T-helper 1 cell treated with Interleukin-12 subunit alpha and Interleukin-12 subunit beta and Interleukin-4 antibody, amounts not matched to agents 30 μg/mL and 1 μg/mL, for 36 hours (primary cell): ENCODE measurements at regions not wholly inside any gene's neighbourhood (a gene's known extent, or its start where the extent isn't known, plus 50 kb on each side); places are given as distances from the start of the nearest gene placed in this dataset.
"Not testable (repeated sequence)": the region's sequence is repeated elsewhere in the genome, so short reads cannot be mapped to it uniquely, and the experiment has no call there.

Source experiments
- H3K27ac Mint-ChIP-seq: one replicate; pipeline ENCODE4 v1.8.0; 2021; ENCODE audit warnings: mild to moderate bottlenecking, mixed read lengths
- H3K27me3 Mint-ChIP-seq: one replicate; pipeline ENCODE4 v1.8.0; 2021; ENCODE audit warnings: low read depth, mixed read lengths
- H3K36me3 Mint-ChIP-seq: one replicate; pipeline ENCODE4 v1.8.0; 2021; ENCODE audit warnings: low read depth, mixed read lengths
- H3K4me1 Mint-ChIP-seq: one replicate; pipeline ENCODE4 v1.8.0; 2021; ENCODE audit warnings: low read depth, mixed read lengths
- H3K4me3 Mint-ChIP-seq: one replicate; pipeline ENCODE4 v1.8.0; 2021; ENCODE audit warnings: mild to moderate bottlenecking, moderate library complexity, mixed read lengths
- H3K9me3 Mint-ChIP-seq: one replicate; pipeline ENCODE4 v1.8.0; 2021; ENCODE audit warnings: mixed read lengths

DNA sequence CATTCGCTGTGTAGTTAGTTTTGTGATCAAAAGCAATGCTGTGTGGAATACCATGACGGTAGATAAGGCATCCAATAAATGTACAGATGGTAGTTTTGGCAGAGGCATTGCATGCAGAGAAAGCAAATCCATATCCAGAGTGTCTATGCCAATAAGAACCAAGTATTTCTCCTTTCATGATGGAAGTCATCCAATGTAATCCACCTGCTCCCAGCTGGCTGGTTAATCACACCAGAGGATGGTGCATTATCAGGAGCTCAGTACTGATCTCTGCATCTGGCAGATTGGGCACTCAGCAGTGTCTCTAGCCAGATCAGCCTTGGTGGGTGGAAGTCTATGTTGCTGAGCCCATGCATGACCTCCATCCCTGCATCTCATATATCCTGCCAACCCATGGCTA, 677.7 kb upstream of the NECTIN3 start:
- H3K4me1 Mint-ChIP-seq: no peaks in the 10 kb centered on the region
- no peaks in the 10 kb centered on the region for H3K9me3 Mint-ChIP-seq

DNA sequence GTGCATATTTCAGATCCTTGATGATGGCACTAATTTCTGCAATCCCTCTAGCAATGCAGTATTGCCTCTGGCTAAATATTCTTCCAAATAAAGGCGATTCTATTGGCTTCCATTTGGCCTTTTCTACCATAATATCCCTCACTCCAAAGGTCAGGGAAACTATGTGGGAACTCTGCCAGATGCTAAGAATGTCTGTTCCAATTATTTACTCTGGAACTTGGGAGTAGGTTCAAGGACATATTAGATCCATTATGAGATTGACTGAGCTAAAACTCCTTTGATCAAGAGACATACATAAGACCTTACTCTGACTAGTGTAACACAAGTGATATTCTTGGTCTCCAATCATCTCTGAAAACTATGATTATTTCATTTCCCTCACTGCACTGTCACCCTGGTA, 674.5 kb upstream of the NECTIN3 start:
- no peaks in the 10 kb centered on the region for H3K4me1 Mint-ChIP-seq
- no peaks in the 10 kb centered on the region for H3K9me3 Mint-ChIP-seq
- no peaks in the 10 kb centered on the region for H3K27me3 Mint-ChIP-seq
- H3K36me3 Mint-ChIP-seq: no peaks in the 10 kb centered on the region
- no peak overlapping the region for H3K27ac Mint-ChIP-seq
- no peak overlapping the region for H3K4me3 Mint-ChIP-seq

More for the DNA sequence above, 677.7 kb upstream of the NECTIN3 start:
- Mint-ChIP-seq H3K27me3 (no peaks in the 10 kb centered on the region), H3K27ac (no peak overlapping the region), H3K4me3 (no peak overlapping the region), H3K36me3 (no peaks in the 10 kb centered on the region)

DNA sequence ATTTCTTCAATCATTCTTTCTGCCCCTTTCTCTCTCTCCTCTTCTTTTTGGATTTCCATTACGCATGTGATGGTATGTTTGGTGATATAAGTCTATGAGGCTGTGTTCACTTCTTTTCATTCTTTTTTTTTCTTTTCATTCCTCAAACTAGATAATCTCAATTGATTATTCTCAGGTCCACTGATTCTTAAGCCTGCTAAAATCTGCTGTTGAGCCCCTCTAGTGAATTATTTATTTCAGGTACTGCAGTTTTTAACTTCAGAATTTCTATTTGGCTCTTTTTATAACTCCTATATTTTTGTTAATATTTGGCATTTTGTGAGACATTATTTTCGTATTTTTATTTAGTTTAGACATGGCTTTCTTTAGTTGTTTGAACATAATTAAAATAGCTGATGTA, 671.3 kb upstream of the NECTIN3 start:
- Mint-ChIP-seq H3K27me3 (no peaks in the 10 kb centered on the region), H3K36me3 (no peaks in the 10 kb centered on the region), H3K27ac (no peak overlapping the region), H3K9me3 (no peaks in the 10 kb centered on the region), H3K4me1 (no peaks in the 10 kb centered on the region), H3K4me3 (no peak overlapping the region)

DNA sequence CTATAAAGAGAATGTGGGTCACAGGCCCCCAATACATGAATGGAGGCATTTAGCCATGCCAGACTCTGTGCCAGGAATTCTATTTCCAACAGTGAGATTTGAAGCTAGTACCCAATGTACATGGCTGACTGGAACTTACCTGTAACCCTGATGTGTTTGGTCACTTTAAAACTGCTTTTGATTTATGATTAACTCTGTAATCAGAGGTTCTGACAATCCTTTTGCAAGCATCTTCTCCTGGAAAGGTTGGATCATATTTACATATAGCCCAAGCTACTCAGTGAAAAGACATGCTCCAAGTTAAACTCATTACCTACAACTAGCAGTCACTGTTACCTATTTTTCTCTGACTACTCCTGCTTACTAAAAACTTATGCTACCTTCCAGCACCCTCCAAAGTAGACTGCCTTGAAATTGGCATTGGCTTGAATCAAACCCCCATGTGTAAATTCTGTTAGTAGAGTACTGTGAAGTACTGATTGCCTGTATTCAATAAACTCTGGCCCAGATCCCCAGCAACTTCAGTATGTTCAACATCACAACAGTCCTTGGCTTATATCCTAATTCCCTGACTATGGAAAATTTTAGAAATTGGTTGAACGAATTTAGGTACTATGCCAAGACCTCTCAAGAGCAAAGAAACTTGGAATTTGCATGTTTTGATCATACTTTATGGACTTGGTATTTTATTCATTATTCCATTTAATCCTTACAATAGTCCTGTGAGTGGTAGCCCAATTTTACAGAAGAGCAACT, 665.6 kb upstream of the NECTIN3 start:
- no peaks in the 10 kb centered on the region for H3K36me3 Mint-ChIP-seq
- H3K4me1 Mint-ChIP-seq: no peaks in the 10 kb centered on the region
- H3K27ac Mint-ChIP-seq: no peak overlapping the region
- no peaks in the 10 kb centered on the region for H3K27me3 Mint-ChIP-seq
- no peaks in the 10 kb centered on the region for H3K9me3 Mint-ChIP-seq
- no peak overlapping the region for H3K4me3 Mint-ChIP-seq

DNA sequence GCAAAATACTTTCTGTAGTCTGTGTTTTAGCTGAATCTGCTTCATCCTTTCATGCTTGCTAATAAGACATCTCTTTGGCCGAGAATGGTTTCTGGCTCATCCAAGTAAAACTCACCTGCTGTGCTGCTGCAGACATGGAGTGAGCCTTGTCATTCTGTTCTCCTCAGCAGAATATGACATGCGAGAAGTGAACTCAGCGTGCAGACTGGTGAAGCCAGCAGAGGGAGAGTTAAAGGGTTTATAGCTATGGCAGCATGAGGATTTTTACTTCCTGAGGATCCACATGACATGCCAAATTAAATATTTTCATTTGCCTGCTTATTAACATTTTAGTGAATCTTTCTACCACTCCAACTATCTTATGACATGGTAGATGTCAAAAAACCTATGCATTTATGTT, 658.4 kb upstream of the NECTIN3 start:
- no peak overlapping the region for H3K27ac Mint-ChIP-seq
- H3K4me1 Mint-ChIP-seq: no peaks in the 10 kb centered on the region
- H3K4me3 Mint-ChIP-seq: no peak overlapping the region
- no peaks in the 10 kb centered on the region for H3K9me3 Mint-ChIP-seq
- H3K36me3 Mint-ChIP-seq: no peaks in the 10 kb centered on the region
- no peaks in the 10 kb centered on the region for H3K27me3 Mint-ChIP-seq

DNA sequence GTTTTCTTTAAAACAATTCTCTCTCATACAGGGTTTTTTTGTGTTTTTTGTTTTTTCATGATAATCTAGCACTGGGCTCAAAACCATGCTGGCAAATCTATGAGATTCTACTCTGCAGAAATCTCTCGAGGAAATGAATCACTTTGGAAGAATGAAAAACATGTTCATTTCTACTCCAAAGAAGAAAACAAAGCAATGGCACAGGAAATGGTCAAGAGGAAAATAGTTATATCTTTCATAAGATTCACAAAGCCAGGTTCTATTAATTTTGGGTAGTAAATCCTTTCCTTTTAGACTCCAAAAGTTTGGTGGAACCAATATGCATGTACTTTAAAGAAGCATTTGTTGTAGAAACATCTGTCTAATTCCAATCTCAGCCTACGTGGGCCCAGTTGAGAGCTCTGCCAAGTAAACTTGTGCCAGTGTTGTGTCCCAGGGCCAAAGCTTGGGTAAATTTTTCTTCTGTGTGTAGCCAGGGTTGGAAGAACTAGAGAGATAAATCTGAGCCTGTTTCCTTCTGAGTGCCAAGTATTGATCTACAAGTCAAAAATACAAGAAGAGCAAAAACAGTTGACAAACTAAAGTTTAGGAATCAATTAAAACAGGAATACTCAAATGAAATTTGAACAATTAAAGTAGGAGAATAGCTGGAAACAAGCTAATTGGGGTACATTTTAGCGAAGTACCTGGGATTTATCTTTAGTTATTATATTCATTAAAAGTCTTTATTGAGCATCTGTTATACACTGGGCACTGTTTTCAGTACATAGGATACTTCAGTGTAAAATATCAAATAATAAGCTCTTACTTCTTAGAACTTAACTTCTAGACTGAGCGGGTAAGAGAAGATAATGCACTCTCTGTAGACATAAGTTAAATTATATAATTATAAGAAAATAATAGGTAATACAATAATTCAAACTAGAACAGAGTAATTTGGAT, 657.5 kb upstream of the NECTIN3 start:
- Mint-ChIP-seq H3K36me3 (no peaks in the 10 kb centered on the region), H3K27ac (no peak overlapping the region), H3K9me3 (no peaks in the 10 kb centered on the region), H3K4me3 (no peak overlapping the region), H3K4me1 (no peaks in the 10 kb centered on the region), H3K27me3 (no peaks in the 10 kb centered on the region)

DNA sequence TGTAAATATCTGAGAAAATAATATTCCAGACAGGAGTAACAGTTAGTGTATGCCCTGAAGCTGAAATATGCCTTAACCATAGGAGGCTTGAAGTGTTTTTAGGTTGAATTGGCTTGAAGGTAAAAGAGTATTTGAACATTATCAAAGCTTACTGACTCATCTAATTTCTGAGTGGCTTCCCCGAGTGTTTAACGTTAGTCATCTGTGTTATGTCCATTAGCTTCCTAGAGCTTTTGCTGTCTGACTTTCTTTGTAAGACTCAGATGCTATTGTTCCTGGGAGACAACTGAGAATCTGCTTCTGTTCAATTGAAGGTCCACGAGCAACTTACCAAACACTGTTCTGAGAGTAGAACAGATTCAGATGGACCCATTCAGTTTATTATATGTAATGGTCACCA, 656.8 kb upstream of the NECTIN3 start:
- no peaks in the 10 kb centered on the region for H3K36me3 Mint-ChIP-seq
- no peaks in the 10 kb centered on the region for H3K9me3 Mint-ChIP-seq
- H3K4me3 Mint-ChIP-seq: no peak overlapping the region
- H3K27ac Mint-ChIP-seq: no peak overlapping the region
- H3K4me1 Mint-ChIP-seq: no peaks in the 10 kb centered on the region
- no peaks in the 10 kb centered on the region for H3K27me3 Mint-ChIP-seq

DNA sequence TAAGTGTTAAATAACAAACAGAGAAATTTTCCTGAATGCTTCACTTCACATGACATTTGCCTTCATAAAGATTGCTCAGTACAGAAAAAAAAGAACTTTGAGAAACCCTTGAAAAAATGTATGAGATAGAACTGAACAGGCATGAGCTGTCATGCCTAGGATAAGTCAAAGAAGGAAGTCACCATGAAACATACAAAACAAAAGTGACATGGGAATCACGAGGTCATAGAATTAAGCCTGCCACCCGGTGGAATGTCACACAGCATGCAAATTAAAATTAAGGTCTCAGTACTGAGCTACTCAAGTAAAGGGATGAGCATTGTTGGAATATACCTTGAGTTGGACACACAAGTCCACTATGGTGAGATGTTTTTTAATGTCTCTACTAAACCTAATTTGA, 652.5 kb upstream of the NECTIN3 start:
- no peak overlapping the region for H3K27ac Mint-ChIP-seq
- H3K36me3 Mint-ChIP-seq: no peaks in the 10 kb centered on the region
- H3K4me3 Mint-ChIP-seq: no peak overlapping the region
- H3K9me3 Mint-ChIP-seq: no peaks in the 10 kb centered on the region
- no peaks in the 10 kb centered on the region for H3K4me1 Mint-ChIP-seq
- H3K27me3 Mint-ChIP-seq: no peaks in the 10 kb centered on the region

DNA sequence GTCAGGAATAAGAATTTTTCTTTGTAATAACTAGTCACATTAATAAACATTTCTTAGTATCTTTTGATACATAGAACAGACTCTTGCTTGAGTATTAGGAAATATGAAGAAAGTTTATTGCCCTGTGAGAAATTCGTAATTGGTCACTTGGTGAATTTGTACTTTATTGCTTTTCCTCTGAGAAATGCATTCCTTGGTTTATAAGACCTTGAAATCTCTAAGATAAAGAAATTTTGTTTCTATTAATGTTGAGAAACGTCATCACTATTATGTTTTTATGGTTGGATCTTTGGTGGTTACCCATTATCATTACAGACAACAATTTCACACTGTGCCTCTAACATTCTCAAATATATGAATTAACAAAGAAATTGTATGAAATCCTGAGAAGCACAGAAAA, 652.0 kb upstream of the NECTIN3 start:
- no peaks in the 10 kb centered on the region for H3K36me3 Mint-ChIP-seq
- no peak overlapping the region for H3K4me3 Mint-ChIP-seq
- H3K27me3 Mint-ChIP-seq: no peaks in the 10 kb centered on the region
- H3K27ac Mint-ChIP-seq: no peak overlapping the region
- no peaks in the 10 kb centered on the region for H3K9me3 Mint-ChIP-seq
- H3K4me1 Mint-ChIP-seq: no peaks in the 10 kb centered on the region

DNA sequence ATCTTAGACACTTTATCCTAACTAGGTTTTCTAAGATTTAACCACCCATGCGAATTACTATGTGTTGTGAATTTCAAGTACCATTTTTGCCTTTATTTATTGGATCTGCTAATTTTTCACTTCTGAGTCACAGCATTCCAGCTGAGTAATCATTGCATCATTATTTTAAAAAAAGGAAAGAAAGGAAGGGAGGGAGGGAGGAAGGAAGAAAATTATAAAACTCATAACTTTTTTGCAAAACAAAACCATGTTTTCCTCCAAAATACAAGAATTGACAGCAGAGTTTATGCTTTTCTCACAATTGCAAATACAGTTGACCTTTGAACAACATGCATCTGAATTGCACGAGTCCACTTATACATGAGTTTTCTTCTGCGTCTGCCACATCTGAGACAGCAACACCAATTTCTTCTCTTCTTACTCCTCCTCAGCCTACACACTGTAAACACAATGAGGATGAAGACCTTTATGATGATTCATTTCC, 651.4 kb upstream of the NECTIN3 start:
- Mint-ChIP-seq H3K4me1 (no peaks in the 10 kb centered on the region), H3K27ac (no peak overlapping the region), H3K4me3 (no peak overlapping the region), H3K36me3 (no peaks in the 10 kb centered on the region), H3K27me3 (no peaks in the 10 kb centered on the region), H3K9me3 (no peaks in the 10 kb centered on the region)

DNA sequence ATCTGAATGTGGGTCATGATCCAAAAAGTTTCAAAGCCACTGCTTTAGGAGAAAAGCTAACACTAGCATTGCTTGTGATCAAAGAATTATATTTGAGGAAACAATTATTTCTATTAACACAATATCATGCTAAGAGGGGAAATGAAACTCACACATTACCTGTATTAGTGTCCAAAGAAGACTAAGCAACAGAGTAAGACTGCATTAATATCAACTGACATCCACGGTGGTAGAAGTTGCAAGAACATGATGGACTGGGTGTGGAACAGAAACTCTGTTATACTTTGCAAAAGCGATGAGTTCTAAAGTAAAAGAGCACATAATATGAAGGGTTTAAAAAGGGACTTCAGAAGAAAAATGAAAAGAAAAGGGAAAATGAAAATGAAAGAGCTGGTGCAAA, 648.3 kb upstream of the NECTIN3 start:
- Mint-ChIP-seq H3K4me3 (no peak overlapping the region), H3K27me3 (no peaks in the 10 kb centered on the region), H3K9me3 (no peaks in the 10 kb centered on the region), H3K36me3 (no peaks in the 10 kb centered on the region), H3K4me1 (no peaks in the 10 kb centered on the region), H3K27ac (no peak overlapping the region)

DNA sequence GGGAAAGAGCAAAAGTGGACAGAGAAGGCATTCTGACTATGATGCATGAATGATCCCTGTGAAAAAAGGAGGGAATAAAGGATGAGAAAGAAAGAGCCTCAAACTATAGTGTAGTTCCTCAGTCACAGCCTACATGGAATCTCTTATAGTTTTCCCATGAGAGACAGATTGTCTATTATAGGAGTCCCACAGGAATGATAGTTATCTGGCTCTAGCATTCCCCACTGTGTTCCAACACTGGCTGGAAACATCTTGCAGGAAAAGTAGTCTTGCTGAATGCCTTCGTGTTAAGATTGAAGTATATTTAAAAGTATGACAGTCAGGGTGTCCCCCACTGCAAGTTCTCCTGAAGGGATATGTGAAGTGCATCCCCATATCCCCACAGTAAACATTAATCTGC, 641.5 kb upstream of the NECTIN3 start:
- Mint-ChIP-seq H3K9me3 (no peaks in the 10 kb centered on the region), H3K27ac (no peak overlapping the region)

DNA sequence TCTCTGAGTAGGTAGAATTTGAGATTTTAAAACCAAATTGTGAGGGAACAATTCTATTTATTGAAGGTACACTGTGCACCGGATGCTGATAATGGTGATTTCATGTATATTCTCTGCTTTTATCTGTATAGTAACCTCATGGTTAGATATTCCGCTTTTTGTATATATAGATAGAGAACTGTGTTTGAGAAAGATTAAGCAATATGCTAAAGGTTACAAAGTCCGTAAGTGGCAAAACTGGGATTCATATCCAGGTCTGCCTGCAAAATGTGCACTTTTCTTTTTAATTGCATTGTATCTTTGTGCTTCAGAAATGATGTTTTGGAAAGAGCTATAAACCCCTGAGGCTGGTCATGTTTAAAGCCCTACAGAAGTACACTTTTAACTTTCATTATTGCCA, 635.4 kb upstream of the NECTIN3 start:
- H3K27ac Mint-ChIP-seq: no peak overlapping the region
- no peaks in the 10 kb centered on the region for H3K4me1 Mint-ChIP-seq
- no peaks in the 10 kb centered on the region for H3K36me3 Mint-ChIP-seq
- no peak overlapping the region for H3K4me3 Mint-ChIP-seq
- H3K9me3 Mint-ChIP-seq: no peaks in the 10 kb centered on the region
- no peaks in the 10 kb centered on the region for H3K27me3 Mint-ChIP-seq

More for the DNA sequence above, 641.5 kb upstream of the NECTIN3 start:
- Mint-ChIP-seq H3K27me3 (no peaks in the 10 kb centered on the region), H3K4me1 (no peaks in the 10 kb centered on the region), H3K36me3 (no peaks in the 10 kb centered on the region), H3K4me3 (no peak overlapping the region)

DNA sequence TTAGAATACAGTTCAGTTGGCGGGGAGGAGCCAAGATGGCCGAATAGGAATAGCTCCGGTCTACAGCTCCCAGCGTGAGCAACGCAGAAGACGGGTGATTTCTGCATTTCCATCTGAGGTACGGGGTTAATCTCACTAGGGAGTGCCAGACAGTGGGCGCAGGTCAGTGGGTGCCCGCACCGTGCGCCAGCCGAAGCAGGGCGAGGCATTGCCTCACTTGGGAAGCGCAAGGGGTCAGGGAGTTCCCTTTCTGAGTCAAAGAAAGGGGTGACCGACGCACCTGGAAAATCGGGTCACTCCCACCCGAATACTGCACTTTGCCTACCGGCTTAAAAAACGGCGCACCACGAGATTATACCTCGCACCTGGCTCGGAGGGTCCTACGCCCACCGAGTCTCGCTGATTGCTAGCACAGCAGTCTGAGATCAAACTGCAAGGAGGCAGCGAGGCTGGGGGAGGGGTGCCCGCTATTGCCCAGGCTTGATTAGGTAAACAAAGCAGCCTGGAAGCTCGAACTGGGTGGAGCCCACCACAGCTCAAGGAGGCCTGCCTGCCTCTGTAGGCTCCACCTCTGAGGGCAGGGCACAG, 631.5 kb upstream of the NECTIN3 start:
- H3K27ac Mint-ChIP-seq, H3K27me3 Mint-ChIP-seq, H3K4me1 Mint-ChIP-seq, H3K36me3 Mint-ChIP-seq, H3K9me3 Mint-ChIP-seq, H3K4me3 Mint-ChIP-seq: not testable (repeated sequence)

DNA sequence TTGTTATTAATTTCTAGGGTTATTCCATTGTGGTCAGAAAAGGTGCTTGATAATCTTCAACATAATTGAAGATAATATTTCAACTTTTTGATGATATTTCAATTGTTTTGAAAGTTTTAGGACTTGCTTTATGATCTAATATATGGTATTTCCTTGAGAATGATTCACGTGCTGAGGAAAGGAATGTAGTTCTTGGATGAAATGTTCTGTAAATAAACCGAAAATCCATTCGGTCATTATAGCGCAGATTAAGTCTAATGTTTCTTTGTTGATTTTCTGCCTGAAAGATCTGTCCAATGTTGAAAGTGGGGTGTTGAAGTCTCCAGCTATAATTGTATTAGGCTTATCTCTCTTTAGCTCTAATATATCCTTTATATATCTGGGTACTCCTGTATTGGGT, 617.5 kb upstream of the NECTIN3 start:
- peaks cover 3% of the 10 kb centered on the region for H3K9me3 Mint-ChIP-seq
- no peak overlapping the region for H3K27ac Mint-ChIP-seq
- no peaks in the 10 kb centered on the region for H3K27me3 Mint-ChIP-seq
- no peaks in the 10 kb centered on the region for H3K36me3 Mint-ChIP-seq
- H3K4me1 Mint-ChIP-seq: no peaks in the 10 kb centered on the region
- H3K4me3 Mint-ChIP-seq: no peak overlapping the region
